NOMO-1 (cell line): ENCODE measurements at regions not wholly inside any gene's neighbourhood (a gene's known extent, or its start where the extent isn't known, plus 50 kb on each side); places are given as distances from the start of the nearest gene placed in this dataset.
"Not testable (repeated sequence)": the region's sequence is repeated elsewhere in the genome, so short reads cannot be mapped to it uniquely, and the experiment has no call there.

Source experiments
- DNase-seq, 2 experiments: peaks; one replicate each; lab custom pipeline; 2025; ENCODE audit not compliant: unreplicated experiment in 2 of 2; lab: John Stamatoyannopoulos, UW

- DNase-seq: not testable (repeated sequence)
These were observed 61.3 kb downstream of the AIPL1 start for GRCh38 chr17:6373599-6373998.

- DNase-seq: peak; percentile 9 to 65
These were observed 68.7 kb downstream of the AIPL1 start for GRCh38 chr17:6366221-6366666.

- peak; percentile 47 to 68 for DNase-seq
These were observed 69.5 kb downstream of the AIPL1 start for GRCh38 chr17:6365200-6365943.

- no peak for DNase-seq
These were observed 73.2 kb downstream of the AIPL1 start for GRCh38 chr17:6361733-6362132.

GRCh38 chr17:6358131-6358530 is 76.8 kb downstream of the AIPL1 start:
- DNase-seq: no peak

GRCh38 chr17:6356562-6356961 is 78.4 kb downstream of the AIPL1 start:
- DNase-seq: no peak

- no peak for DNase-seq
These were observed 79.7 kb downstream of the AIPL1 start for GRCh38 chr17:6355196-6355595.

GRCh38 chr17:6352801-6353560 is 81.9 kb downstream of the AIPL1 start:
- DNase-seq: no peak

GRCh38 chr17:6352016-6352415 is 82.9 kb downstream of the AIPL1 start:
- no peak for DNase-seq

- no peak for DNase-seq
These were observed 84.1 kb downstream of the AIPL1 start for GRCh38 chr17:6350806-6351205.

- no peak for DNase-seq
These were observed 86.0 kb downstream of the AIPL1 start for GRCh38 chr17:6348891-6349290.

GRCh38 chr17:6347776-6348175 is 87.1 kb downstream of the AIPL1 start:
- no peak for DNase-seq

GRCh38 chr17:6346986-6347385 is 87.9 kb downstream of the AIPL1 start:
- no peak for DNase-seq

- no peak for DNase-seq
These were observed 88.7 kb downstream of the AIPL1 start for GRCh38 chr17:6346156-6346786.

GRCh38 chr17:6343736-6344135 is 91.2 kb downstream of the AIPL1 start:
- no peak for DNase-seq

GRCh38 chr17:6343191-6343590 is 91.7 kb downstream of the AIPL1 start:
- DNase-seq: no peak

- DNase-seq: no peak
These were observed 94.2 kb downstream of the AIPL1 start for GRCh38 chr17:6340708-6341107.

- no peak for DNase-seq
These were observed 100.5 kb downstream of the AIPL1 start for GRCh38 chr17:6334386-6334785.

GRCh38 chr17:6330936-6331335 is 104.0 kb downstream of the AIPL1 start:
- no peak for DNase-seq

- no peak for DNase-seq
These were observed 106.6 kb downstream of the AIPL1 start for GRCh38 chr17:6328279-6328678.

GRCh38 chr17:6327007-6327406 is 107.9 kb downstream of the AIPL1 start:
- no peak for DNase-seq

- DNase-seq: no peak
These were observed 108.4 kb downstream of the AIPL1 start for GRCh38 chr17:6326483-6326882.
